ENCODE measurements at regions not wholly inside any gene's neighbourhood (a gene's known extent, or its start where the extent isn't known, plus 50 kb on each side); places are given as distances from the start of the nearest gene placed in this dataset.

DNA sequence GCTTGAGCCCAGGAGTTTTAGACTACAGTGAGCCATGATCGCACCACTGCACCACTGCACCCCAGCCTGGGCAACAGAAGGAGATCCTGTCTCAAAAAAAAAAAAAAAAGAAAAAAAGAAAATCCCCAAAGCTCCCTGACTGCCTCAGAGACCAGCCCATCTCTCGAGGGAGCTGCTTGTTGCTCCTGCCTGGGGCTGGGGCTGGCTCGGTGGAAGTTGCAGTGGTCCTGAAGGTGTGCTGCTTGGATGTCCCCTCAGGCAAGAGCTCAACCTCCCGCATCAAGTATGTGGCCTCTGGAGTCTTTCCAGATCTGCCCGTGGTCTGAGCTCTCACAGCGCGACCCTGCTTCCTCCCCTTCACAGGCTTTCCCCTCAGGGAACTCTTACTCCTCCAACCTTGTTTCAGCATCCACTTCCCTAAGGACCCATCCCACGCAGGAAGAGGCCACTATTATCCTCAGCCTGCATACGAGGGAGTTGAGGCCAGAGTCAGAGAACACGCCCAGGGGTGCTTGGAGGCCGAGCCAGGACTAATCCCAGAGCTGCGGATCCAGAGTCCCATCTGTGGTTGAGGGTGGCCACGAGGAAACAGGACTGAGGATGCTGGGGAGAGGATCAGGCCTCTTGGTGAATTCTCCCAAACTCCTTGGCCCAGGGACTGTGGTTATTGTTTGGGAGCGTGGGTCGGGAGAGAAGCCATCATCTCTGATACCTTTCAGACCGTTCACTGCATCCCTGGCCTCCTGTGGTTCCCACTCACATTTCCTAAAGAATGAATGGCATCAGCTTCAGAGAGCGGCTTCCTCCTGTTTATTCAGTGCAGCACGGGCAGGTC, 624.6 kb downstream of the AACS start:
- TF ChIP-seq MYC (IDR thresholded peaks at IDR 0.05; ENCODE audit: low read depth, low read length), result no peak
- TF ChIP-seq, protein P1, sequence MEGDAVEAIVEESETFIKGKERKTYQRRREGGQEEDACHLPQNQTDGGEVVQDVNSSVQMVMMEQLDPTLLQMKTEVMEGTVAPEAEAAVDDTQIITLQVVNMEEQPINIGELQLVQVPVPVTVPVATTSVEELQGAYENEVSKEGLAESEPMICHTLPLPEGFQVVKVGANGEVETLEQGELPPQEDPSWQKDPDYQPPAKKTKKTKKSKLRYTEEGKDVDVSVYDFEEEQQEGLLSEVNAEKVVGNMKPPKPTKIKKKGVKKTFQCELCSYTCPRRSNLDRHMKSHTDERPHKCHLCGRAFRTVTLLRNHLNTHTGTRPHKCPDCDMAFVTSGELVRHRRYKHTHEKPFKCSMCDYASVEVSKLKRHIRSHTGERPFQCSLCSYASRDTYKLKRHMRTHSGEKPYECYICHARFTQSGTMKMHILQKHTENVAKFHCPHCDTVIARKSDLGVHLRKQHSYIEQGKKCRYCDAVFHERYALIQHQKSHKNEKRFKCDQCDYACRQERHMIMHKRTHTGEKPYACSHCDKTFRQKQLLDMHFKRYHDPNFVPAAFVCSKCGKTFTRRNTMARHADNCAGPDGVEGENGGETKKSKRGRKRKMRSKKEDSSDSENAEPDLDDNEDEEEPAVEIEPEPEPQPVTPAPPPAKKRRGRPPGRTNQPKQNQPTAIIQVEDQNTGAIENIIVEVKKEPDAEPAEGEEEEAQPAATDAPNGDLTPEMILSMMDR (IDR thresholded peaks at IDR 0.05; ENCODE audit: low read depth, low read length), result no peak
- TF ChIP-seq, protein P2, sequence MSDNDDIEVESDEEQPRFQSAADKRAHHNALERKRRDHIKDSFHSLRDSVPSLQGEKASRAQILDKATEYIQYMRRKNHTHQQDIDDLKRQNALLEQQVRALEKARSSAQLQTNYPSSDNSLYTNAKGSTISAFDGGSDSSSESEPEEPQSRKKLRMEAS (IDR thresholded peaks at IDR 0.05; ENCODE audit: low read depth, low read length), result no peak
- TF ChIP-seq POLR2A (IDR thresholded peaks at IDR 0.05; ENCODE audit: extremely low read depth, insufficient read length), result no peak

DNA sequence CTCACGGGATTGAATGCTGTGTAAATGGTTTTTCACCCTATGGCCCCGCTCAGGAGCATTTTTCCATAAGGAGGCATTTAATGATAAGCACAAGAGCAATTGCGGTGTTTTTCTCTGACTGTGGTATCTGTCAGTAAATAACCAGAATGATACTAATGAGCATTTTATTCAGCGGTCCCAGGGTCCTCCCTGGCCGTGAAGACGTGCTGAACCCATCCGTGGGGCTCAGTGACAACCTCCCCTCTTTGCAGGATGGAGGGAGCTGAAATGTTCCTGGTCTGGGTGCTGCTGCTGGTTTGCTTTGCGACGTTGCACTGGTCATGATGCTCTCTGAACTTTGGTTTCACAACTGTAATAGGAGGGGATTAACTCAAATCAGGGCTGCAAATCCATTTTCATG, 625.6 kb downstream of the AACS start:
- no peak for DNase-seq (ENCODE audit: low read depth)
- H3K4me3 ChIP-seq (ENCODE audit: low read depth, low read length), result no peak overlapping the region
- TF ChIP-seq, protein P2 (IDR thresholded peaks at IDR 0.05; ENCODE audit: low read depth, low read length), result no peak
- TF ChIP-seq MYC (IDR thresholded peaks at IDR 0.05; ENCODE audit: low read depth, low read length) (no peak), POLR2A (IDR thresholded peaks at IDR 0.05; ENCODE audit: extremely low read depth, insufficient read length) (no peak)
- TF ChIP-seq, protein P1 (IDR thresholded peaks at IDR 0.05; ENCODE audit: low read depth, low read length), result no peak

More for the DNA sequence above, 624.6 kb downstream of the AACS start:
- H3K4me3 ChIP-seq (ENCODE audit: low read depth, low read length), result no peak overlapping the region
- no peak for DNase-seq (ENCODE audit: low read depth)

GRCh38 chr12:125696054-125696453, 630.8 kb downstream of the AACS start:
- no peak for DNase-seq (ENCODE audit: low read depth)
- TF ChIP-seq POLR2A (IDR thresholded peaks at IDR 0.05; ENCODE audit: extremely low read depth, insufficient read length) (no peak), MYC (IDR thresholded peaks at IDR 0.05; ENCODE audit: low read depth, low read length) (no peak)
- TF ChIP-seq, protein P1 (IDR thresholded peaks at IDR 0.05; ENCODE audit: low read depth, low read length), result no peak
- TF ChIP-seq, protein P2 (IDR thresholded peaks at IDR 0.05; ENCODE audit: low read depth, low read length), result no peak
- no peak overlapping the region for H3K4me3 ChIP-seq (ENCODE audit: low read depth, low read length)

GRCh38 chr12:125704803-125705202, 639.6 kb downstream of the AACS start:
- DNase-seq (ENCODE audit: low read depth), result no peak
- H3K4me3 ChIP-seq (ENCODE audit: low read depth, low read length), result no peak overlapping the region
- TF ChIP-seq MYC (IDR thresholded peaks at IDR 0.05; ENCODE audit: low read depth, low read length), result no peak
- TF ChIP-seq, protein P1 (IDR thresholded peaks at IDR 0.05; ENCODE audit: low read depth, low read length), result no peak
- TF ChIP-seq, protein P2 (IDR thresholded peaks at IDR 0.05; ENCODE audit: low read depth, low read length), result no peak
- TF ChIP-seq POLR2A (IDR thresholded peaks at IDR 0.05; ENCODE audit: extremely low read depth, insufficient read length), result no peak

DNA sequence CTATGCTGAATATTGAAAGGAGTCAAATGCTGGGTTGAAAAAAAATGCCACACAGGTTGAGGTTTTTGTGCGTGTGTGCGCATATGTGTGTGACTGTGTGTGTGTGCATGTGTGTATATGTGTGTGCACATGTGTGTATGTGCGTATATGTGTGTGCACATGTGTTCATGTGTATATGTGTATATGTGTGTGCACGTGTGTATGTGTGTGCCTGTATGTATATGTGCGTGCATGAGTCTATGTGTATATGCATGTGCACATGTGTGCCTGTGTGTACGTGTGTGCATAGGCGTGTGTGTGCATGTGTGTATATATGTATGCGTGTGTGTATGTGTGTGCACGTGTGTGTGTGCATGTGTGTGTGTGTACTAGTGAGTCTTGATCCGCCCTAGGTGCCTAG, 655.7 kb downstream of the AACS start:
- TF ChIP-seq, protein P2 (IDR thresholded peaks at IDR 0.05; ENCODE audit: low read depth, low read length), result no peak
- DNase-seq (ENCODE audit: low read depth), result no peak
- no peak overlapping the region for H3K4me3 ChIP-seq (ENCODE audit: low read depth, low read length)

GRCh38 chr12:125734137-125734536, 668.9 kb downstream of the AACS start:
- peak; percentile 24 for DNase-seq (ENCODE audit: low read depth)
- no peak overlapping the region for H3K4me3 ChIP-seq (ENCODE audit: low read depth, low read length)
- TF ChIP-seq, protein P2 (IDR thresholded peaks at IDR 0.05; ENCODE audit: low read depth, low read length), result no peak
- TF ChIP-seq MYC (IDR thresholded peaks at IDR 0.05; ENCODE audit: low read depth, low read length) (no peak), POLR2A (IDR thresholded peaks at IDR 0.05; ENCODE audit: extremely low read depth, insufficient read length) (no peak)
- TF ChIP-seq, protein P1 (IDR thresholded peaks at IDR 0.05; ENCODE audit: low read depth, low read length), result peak; percentile 35
